ENCODE measurements at regions not wholly inside any gene's neighbourhood (a gene's known extent, or its start where the extent isn't known, plus 50 kb on each side); places are given as distances from the start of the nearest gene placed in this dataset.

- no peak overlapping the region for H3K4me3 ChIP-seq (ENCODE audit: low read depth, low read length)
- no peak for TF ChIP-seq CTCF (conservative IDR thresholded peaks at IDR 0.05; ENCODE audit: low read depth, low read length)
- DNase-seq (ENCODE audit: low read depth) = no peak
These were observed 1336.6 kb downstream of the BRINP3 start for GRCh38 chr1:189141056-189141455.

GRCh38 chr1:189149547-189150375 is 1327.9 kb downstream of the BRINP3 start:
- no peak overlapping the region for H3K4me3 ChIP-seq (ENCODE audit: low read depth, low read length)
- TF ChIP-seq CTCF (conservative IDR thresholded peaks at IDR 0.05; ENCODE audit: low read depth, low read length) = no peak
- DNase-seq (ENCODE audit: low read depth) = no peak

GRCh38 chr1:189150624-189151023 is 1327.0 kb downstream of the BRINP3 start:
- TF ChIP-seq CTCF (conservative IDR thresholded peaks at IDR 0.05; ENCODE audit: low read depth, low read length) = no peak
- no peak overlapping the region for H3K4me3 ChIP-seq (ENCODE audit: low read depth, low read length)
- no peak for DNase-seq (ENCODE audit: low read depth)

- no peak overlapping the region for H3K4me3 ChIP-seq (ENCODE audit: low read depth, low read length)
- DNase-seq (ENCODE audit: low read depth) = no peak
- TF ChIP-seq CTCF (conservative IDR thresholded peaks at IDR 0.05; ENCODE audit: low read depth, low read length) = no peak
These were observed 1326.3 kb downstream of the BRINP3 start for GRCh38 chr1:189151361-189151760.

- no peak for TF ChIP-seq CTCF (conservative IDR thresholded peaks at IDR 0.05; ENCODE audit: low read depth, low read length)
- no peak overlapping the region for H3K4me3 ChIP-seq (ENCODE audit: low read depth, low read length)
- DNase-seq (ENCODE audit: low read depth) = no peak
These were observed 1325.0 kb downstream of the BRINP3 start for GRCh38 chr1:189152685-189153084.

- TF ChIP-seq CTCF (conservative IDR thresholded peaks at IDR 0.05; ENCODE audit: low read depth, low read length) = no peak
- DNase-seq (ENCODE audit: low read depth) = no peak
- H3K4me3 ChIP-seq (ENCODE audit: low read depth, low read length) = no peak overlapping the region
These were observed 1319.5 kb downstream of the BRINP3 start for GRCh38 chr1:189158155-189158554.

GRCh38 chr1:189175889-189176288 is 1301.8 kb downstream of the BRINP3 start:
- TF ChIP-seq CTCF (conservative IDR thresholded peaks at IDR 0.05; ENCODE audit: low read depth, low read length) = no peak
- H3K4me3 ChIP-seq (ENCODE audit: low read depth, low read length) = no peak overlapping the region
- DNase-seq (ENCODE audit: low read depth) = no peak

Measured in choroid plexus epithelial cell (primary cell).